ENCODE measurements at regions not wholly inside any gene's neighbourhood (a gene's known extent, or its start where the extent isn't known, plus 50 kb on each side); places are given as distances from the start of the nearest gene placed in this dataset.

DNA sequence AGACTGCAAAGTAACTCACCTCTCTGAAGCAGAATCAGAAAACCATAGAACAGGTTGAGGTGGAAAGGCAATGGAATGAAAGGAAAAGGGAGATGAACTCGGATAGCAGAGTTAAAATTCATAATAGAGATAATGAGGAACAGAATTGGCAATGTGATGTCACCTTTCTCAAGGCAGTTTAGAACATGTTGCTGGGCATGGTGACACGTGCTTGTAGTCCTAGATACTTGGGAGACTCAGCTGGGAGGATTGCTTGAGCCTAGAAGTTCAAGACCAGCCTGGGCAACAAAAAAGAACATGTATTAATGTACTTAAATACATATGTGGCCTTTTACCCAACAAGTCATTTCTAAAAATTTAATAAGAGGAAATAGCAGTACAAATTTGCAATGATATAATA lies 81.6 kb upstream of the MIER3 start:
- Mint-ChIP-seq H3K36me3 (no peaks in the 10 kb centered on the region), H3K4me3 (no peak overlapping the region), H3K27me3 (ENCODE audit: insufficient read depth, low read depth) (peaks cover 4% of the 10 kb centered on the region), H3K4me1 (no peaks in the 10 kb centered on the region), H3K27ac (no peak overlapping the region), H3K9me3 (no peaks in the 10 kb centered on the region)
- Histone ChIP-seq H3K36me3 (no peaks in the 10 kb centered on the region), H3K4me1 (peaks cover 6% of the 10 kb centered on the region), H3K27me3 (no peaks in the 10 kb centered on the region), H3K9ac (no peak overlapping the region), H3K9me3 (ENCODE audit: low read depth) (no peaks in the 10 kb centered on the region), H3K79me2 (ENCODE audit: low read depth) (no peaks in the 10 kb centered on the region), H3F3A (ENCODE audit: low read depth) (no peaks in the 10 kb centered on the region), H2AFZ (replicated peaks) (no peak overlapping the region), H3K4me3 (no peak overlapping the region), H4K20me1 (ENCODE audit: low read depth) (no peaks in the 10 kb centered on the region), H3K4me2 (no peak overlapping the region), H3K27ac (no peak overlapping the region)
- no peak for DNase-seq (ENCODE audit: low spot score)
- TF ChIP-seq EZH2 (IDR thresholded peaks at IDR 0.05) (no peak), CTCF (IDR thresholded peaks at IDR 0.05) (no peak), EZH2phosphoT487 (IDR thresholded peaks at IDR 0.05) (no peak)

- TF ChIP-seq EZH2phosphoT487 (IDR thresholded peaks at IDR 0.05) (no peak), EZH2 (IDR thresholded peaks at IDR 0.05) (no peak), CTCF (IDR thresholded peaks at IDR 0.05) (no peak)
- Histone ChIP-seq H3K4me2 (no peak overlapping the region), H3K9ac (no peak overlapping the region), H3K27ac (no peak overlapping the region), H3K36me3 (no peaks in the 10 kb centered on the region), H3K4me1 (peaks cover 6% of the 10 kb centered on the region), H3K27me3 (no peaks in the 10 kb centered on the region), H3F3A (ENCODE audit: low read depth) (no peaks in the 10 kb centered on the region), H4K20me1 (ENCODE audit: low read depth) (no peaks in the 10 kb centered on the region), H3K9me3 (ENCODE audit: low read depth) (no peaks in the 10 kb centered on the region), H3K4me3 (no peak overlapping the region), H3K79me2 (ENCODE audit: low read depth) (no peaks in the 10 kb centered on the region), H2AFZ (replicated peaks) (peak overlapping the region; percentile 31)
- no peaks in the 10 kb centered on the region for H3K9me3 Mint-ChIP-seq
- H3K4me1 Mint-ChIP-seq, result no peaks in the 10 kb centered on the region
- DNase-seq (ENCODE audit: low spot score), result no peak
- peaks cover 4% of the 10 kb centered on the region for H3K27me3 Mint-ChIP-seq (ENCODE audit: insufficient read depth, low read depth)
- no peak overlapping the region for H3K27ac Mint-ChIP-seq
- no peak overlapping the region for H3K4me3 Mint-ChIP-seq
- no peaks in the 10 kb centered on the region for H3K36me3 Mint-ChIP-seq
Measured at GRCh38 chr5:57034201-57034916, 82.4 kb upstream of the MIER3 start.

DNA sequence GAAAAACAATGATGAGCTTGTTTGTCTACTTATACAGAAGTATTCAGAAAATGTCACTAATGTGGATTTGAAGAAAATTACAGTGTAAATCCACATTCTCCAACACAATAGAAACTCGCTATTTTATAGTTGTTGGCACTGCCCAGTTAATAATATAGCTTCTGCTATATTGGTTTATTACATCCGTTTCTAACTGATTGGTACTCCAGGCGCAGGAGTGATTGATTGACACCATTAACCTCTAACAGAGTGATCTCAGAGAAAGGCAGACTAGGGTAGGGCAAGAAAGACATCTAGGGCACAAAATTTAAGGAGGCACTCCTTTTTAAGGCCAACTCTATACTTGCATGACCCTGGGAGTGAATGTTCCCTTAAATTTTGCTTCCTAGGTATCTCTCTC lies 84.0 kb upstream of the MIER3 start:
- Histone ChIP-seq H3F3A (ENCODE audit: low read depth) (no peaks in the 10 kb centered on the region), H4K20me1 (ENCODE audit: low read depth) (no peaks in the 10 kb centered on the region), H3K36me3 (no peaks in the 10 kb centered on the region), H3K9me3 (ENCODE audit: low read depth) (no peaks in the 10 kb centered on the region), H3K4me3 (no peak overlapping the region), H3K27me3 (no peaks in the 10 kb centered on the region), H3K27ac (no peak overlapping the region), H3K9ac (no peak overlapping the region), H3K4me2 (no peak overlapping the region), H3K79me2 (ENCODE audit: low read depth) (no peaks in the 10 kb centered on the region), H3K4me1 (peaks cover 6% of the 10 kb centered on the region), H2AFZ (replicated peaks) (no peak overlapping the region)
- no peaks in the 10 kb centered on the region for H3K4me1 Mint-ChIP-seq
- no peaks in the 10 kb centered on the region for H3K36me3 Mint-ChIP-seq
- no peak for DNase-seq (ENCODE audit: low spot score)
- no peak overlapping the region for H3K4me3 Mint-ChIP-seq
- H3K27me3 Mint-ChIP-seq (ENCODE audit: insufficient read depth, low read depth), result peaks cover 4% of the 10 kb centered on the region
- H3K9me3 Mint-ChIP-seq, result no peaks in the 10 kb centered on the region
- no peak for TF ChIP-seq EZH2phosphoT487 (IDR thresholded peaks at IDR 0.05)
- no peak for TF ChIP-seq CTCF (IDR thresholded peaks at IDR 0.05)
- no peak for TF ChIP-seq EZH2 (IDR thresholded peaks at IDR 0.05)
- no peak overlapping the region for H3K27ac Mint-ChIP-seq
